T47D (cell line): ENCODE measurements at regions not wholly inside any gene's neighbourhood (a gene's known extent, or its start where the extent isn't known, plus 50 kb on each side); places are given as distances from the start of the nearest gene placed in this dataset.
A peak's percentile ranks its signal among the peaks of the same experiment; 100 is the strongest.

Source experiments
- DNase-seq, 2 experiments: peaks; one replicate each; pipeline versions ENCODE4 v3.0.0 to v3.0.0-alpha.2; 2011 to 2012; ENCODE audit warnings: low read depth in 1 of 2, low spot score in 1 of 2
- JUND ChIP-seq: IDR thresholded peaks from 2 replicates; pipeline ENCODE4 v1.6.1; 2012; ENCODE audit warnings: low read depth
- in situ Hi-C: cut with HindIII; loops from 2 replicates; pipeline ENCODE4 v1.10.0; 2016; ENCODE audit warnings: low sequenced_read_pairs, low pct_unique_long_range_greater_than_20kb

GRCh38 chr2:5410991-5411700, 281.0 kb upstream of the SOX11 start:
- in situ Hi-C loops = no loop called here
- no peak for TF ChIP-seq JUND
- no peak for DNase-seq

GRCh38 chr2:5412001-5412400, 280.2 kb upstream of the SOX11 start:
- in situ Hi-C loops = no loop called here
- no peak for DNase-seq
- no peak for TF ChIP-seq JUND

GRCh38 chr2:5433855-5434254, 258.3 kb upstream of the SOX11 start:
- no peak for TF ChIP-seq JUND
- in situ Hi-C loops = no loop called here
- DNase-seq = peak in 1 of 2 experiments; percentile 10

GRCh38 chr2:5437375-5437774, 254.8 kb upstream of the SOX11 start:
- in situ Hi-C loops = no loop called here
- TF ChIP-seq JUND = no peak
- peak in 1 of 2 experiments; percentile 7 for DNase-seq

- TF ChIP-seq JUND = no peak
- no peak for DNase-seq
- in situ Hi-C loops = no loop called here
These were observed 252.0 kb upstream of the SOX11 start for GRCh38 chr2:5440174-5440573.

- TF ChIP-seq JUND = no peak
- in situ Hi-C loops = no loop called here
- DNase-seq = peak in 1 of 2 experiments; percentile 78
These were observed 249.4 kb upstream of the SOX11 start for GRCh38 chr2:5442736-5443135.

- no peak for DNase-seq
- no peak for TF ChIP-seq JUND
- in situ Hi-C loops = no loop called here
These were observed 248.0 kb upstream of the SOX11 start for GRCh38 chr2:5444168-5444567.

GRCh38 chr2:5444854-5445253, 247.3 kb upstream of the SOX11 start:
- in situ Hi-C loops = no loop called here
- no peak for DNase-seq
- no peak for TF ChIP-seq JUND

- no peak for TF ChIP-seq JUND
- DNase-seq = no peak
- in situ Hi-C loops = no loop called here
These were observed 242.3 kb upstream of the SOX11 start for GRCh38 chr2:5449867-5450266.

GRCh38 chr2:5453220-5454050, 238.7 kb upstream of the SOX11 start:
- DNase-seq = no peak
- TF ChIP-seq JUND = no peak
- in situ Hi-C loops = no loop called here

- no peak for TF ChIP-seq JUND
- in situ Hi-C loops = no loop called here
- DNase-seq = no peak
These were observed 238.2 kb upstream of the SOX11 start for GRCh38 chr2:5454051-5454390.

GRCh38 chr2:5459041-5459440, 233.1 kb upstream of the SOX11 start:
- TF ChIP-seq JUND = no peak
- in situ Hi-C loops = no loop called here
- no peak for DNase-seq

GRCh38 chr2:5464657-5465056, 227.5 kb upstream of the SOX11 start:
- DNase-seq = no peak
- TF ChIP-seq JUND = no peak
- in situ Hi-C loops = no loop called here
